ENCODE measurements at regions not wholly inside any gene's neighbourhood (a gene's known extent, or its start where the extent isn't known, plus 50 kb on each side); places are given as distances from the start of the nearest gene placed in this dataset.

DNA sequence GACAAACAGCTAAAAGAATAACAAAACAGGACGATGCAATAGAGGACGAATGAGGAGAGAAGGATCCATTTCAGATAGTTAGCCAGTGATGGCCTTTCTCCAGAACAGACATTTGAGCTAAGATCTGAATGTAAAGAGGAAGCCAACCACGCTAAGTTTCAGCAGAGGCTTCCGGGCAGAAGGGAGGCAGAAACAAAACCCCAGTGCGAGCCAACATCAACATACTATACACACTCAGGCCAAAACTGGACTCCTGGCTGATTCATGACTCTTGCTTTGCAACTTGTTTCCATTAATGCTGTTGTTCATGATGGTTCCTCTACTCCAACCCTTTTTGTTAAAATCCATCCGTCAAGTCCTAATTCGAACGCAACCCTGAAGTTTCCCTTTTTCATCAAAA is 730.3 kb downstream of the TRIML1 start:
- Histone ChIP-seq H3K9me3 (no peaks in the 10 kb centered on the region), H3K4me3 (no peak overlapping the region), H3K4me1 (no peaks in the 10 kb centered on the region), H3K4me2 (no peak overlapping the region), H3K27ac (no peak overlapping the region)
- ChIA-PET POLR2A (no interaction called here), CTCF (no interaction called here)
- WGBS (ENCODE audit: missing lambda C conversion rate): 84% methylated on average over 8 of the region's 8 CpGs
- no peak for ATAC-seq
- FAIRE-seq: no peak
- TF ChIP-seq, protein P1, sequence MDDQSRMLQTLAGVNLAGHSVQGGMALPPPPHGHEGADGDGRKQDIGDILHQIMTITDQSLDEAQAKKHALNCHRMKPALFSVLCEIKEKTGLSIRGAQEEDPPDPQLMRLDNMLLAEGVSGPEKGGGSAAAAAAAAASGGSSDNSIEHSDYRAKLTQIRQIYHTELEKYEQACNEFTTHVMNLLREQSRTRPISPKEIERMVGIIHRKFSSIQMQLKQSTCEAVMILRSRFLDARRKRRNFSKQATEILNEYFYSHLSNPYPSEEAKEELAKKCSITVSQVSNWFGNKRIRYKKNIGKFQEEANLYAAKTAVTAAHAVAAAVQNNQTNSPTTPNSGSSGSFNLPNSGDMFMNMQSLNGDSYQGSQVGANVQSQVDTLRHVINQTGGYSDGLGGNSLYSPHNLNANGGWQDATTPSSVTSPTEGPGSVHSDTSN (IDR thresholded peaks at IDR 0.05): no peak
- TF ChIP-seq CBX2 (IDR thresholded peaks at IDR 0.05; ENCODE audit: borderline replicate concordance, low read depth): no peak
- TF ChIP-seq, protein P2, sequence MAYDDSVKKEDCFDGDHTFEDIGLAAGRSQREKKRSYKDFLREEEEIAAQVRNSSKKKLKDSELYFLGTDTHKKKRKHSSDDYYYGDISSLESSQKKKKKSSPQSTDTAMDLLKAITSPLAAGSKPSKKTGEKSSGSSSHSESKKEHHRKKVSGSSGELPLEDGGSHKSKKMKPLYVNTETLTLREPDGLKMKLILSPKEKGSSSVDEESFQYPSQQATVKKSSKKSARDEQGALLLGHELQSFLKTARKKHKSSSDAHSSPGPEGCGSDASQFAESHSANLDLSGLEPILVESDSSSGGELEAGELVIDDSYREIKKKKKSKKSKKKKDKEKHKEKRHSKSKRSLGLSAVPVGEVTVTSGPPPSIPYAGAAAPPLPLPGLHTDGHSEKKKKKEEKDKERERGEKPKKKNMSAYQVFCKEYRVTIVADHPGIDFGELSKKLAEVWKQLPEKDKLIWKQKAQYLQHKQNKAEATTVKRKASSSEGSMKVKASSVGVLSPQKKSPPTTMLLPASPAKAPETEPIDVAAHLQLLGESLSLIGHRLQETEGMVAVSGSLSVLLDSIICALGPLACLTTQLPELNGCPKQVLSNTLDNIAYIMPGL (CRISPR knock-in tag; IDR thresholded peaks at IDR 0.05; ENCODE audit: borderline replicate concordance): no peak
- TF ChIP-seq CBX8 (IDR thresholded peaks at IDR 0.05): no peak
- TF ChIP-seq TFCP2L1 (CRISPR knock-in tag; IDR thresholded peaks at IDR 0.05): no peak
- no peak for TF ChIP-seq HOXB5 (CRISPR knock-in tag; IDR thresholded peaks at IDR 0.05)
- DNase-seq (ENCODE audit: low read depth in 1 of 2, low spot score in 1 of 2): no peak

DNA sequence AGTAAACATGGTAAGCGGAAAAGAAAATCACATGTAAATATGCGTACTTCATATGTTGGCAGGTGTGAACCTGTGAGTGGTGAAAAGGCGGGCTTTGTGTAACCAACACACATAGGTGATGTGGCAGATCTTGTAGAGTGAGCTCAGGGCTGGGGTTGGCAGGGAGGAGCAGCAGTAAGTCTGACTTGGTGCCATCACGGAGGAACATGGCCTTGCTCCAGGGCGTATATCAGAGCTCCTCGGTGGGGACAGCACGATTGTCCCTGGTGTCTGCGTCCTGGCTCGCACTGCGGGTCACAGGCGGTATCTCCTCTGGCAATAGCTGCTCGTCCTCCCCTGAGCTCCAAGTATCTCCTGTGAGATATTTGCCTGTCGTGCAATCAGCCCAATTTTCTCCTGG is 733.6 kb downstream of the TRIML1 start:
- no peak overlapping the region for H3K4me3 ChIP-seq
- no peak for ATAC-seq
- no peaks in the 10 kb centered on the region for H3K9me3 ChIP-seq
- DNase-seq (ENCODE audit: low read depth in 1 of 2, low spot score in 1 of 2): no peak
- no peak for FAIRE-seq
- ChIA-PET POLR2A (no interaction called here), CTCF (no interaction called here)
- no peak overlapping the region for H3K27ac ChIP-seq
- TF ChIP-seq POLR2AphosphoS2 (conservative IDR thresholded peaks at IDR 0.05; ENCODE audit: low read length) (no peak), RFX5 (IDR thresholded peaks at IDR 0.05) (no peak), CBX8 (IDR thresholded peaks at IDR 0.05) (no peak), HEYL (CRISPR knock-in tag; IDR thresholded peaks at IDR 0.05) (no peak), HDAC2 (IDR thresholded peaks at IDR 0.05) (no peak), CHD2 (IDR thresholded peaks at IDR 0.05; ENCODE audit: low read length, partially characterized antibody) (no peak), ESRRA (IDR thresholded peaks at IDR 0.05; ENCODE audit: borderline replicate concordance, low read length) (no peak), RCOR1 (IDR thresholded peaks at IDR 0.05; ENCODE audit: low read depth, low read length) (no peak), SREBF2 (IDR thresholded peaks at IDR 0.05) (no peak), RARB (CRISPR knock-in tag; IDR thresholded peaks at IDR 0.05) (no peak), MYC (IDR thresholded peaks at IDR 0.05; ENCODE audit: borderline replicate concordance, low read length) (no peak), CBX2 (IDR thresholded peaks at IDR 0.05; ENCODE audit: borderline replicate concordance, low read depth) (no peak), JUN (IDR thresholded peaks at IDR 0.05) (no peak), MAFK (IDR thresholded peaks at IDR 0.05; ENCODE audit: partially characterized antibody) (no peak)
- TF ChIP-seq, protein P3, sequence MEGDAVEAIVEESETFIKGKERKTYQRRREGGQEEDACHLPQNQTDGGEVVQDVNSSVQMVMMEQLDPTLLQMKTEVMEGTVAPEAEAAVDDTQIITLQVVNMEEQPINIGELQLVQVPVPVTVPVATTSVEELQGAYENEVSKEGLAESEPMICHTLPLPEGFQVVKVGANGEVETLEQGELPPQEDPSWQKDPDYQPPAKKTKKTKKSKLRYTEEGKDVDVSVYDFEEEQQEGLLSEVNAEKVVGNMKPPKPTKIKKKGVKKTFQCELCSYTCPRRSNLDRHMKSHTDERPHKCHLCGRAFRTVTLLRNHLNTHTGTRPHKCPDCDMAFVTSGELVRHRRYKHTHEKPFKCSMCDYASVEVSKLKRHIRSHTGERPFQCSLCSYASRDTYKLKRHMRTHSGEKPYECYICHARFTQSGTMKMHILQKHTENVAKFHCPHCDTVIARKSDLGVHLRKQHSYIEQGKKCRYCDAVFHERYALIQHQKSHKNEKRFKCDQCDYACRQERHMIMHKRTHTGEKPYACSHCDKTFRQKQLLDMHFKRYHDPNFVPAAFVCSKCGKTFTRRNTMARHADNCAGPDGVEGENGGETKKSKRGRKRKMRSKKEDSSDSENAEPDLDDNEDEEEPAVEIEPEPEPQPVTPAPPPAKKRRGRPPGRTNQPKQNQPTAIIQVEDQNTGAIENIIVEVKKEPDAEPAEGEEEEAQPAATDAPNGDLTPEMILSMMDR (IDR thresholded peaks at IDR 0.05): no peak
- TF ChIP-seq, protein P4, sequence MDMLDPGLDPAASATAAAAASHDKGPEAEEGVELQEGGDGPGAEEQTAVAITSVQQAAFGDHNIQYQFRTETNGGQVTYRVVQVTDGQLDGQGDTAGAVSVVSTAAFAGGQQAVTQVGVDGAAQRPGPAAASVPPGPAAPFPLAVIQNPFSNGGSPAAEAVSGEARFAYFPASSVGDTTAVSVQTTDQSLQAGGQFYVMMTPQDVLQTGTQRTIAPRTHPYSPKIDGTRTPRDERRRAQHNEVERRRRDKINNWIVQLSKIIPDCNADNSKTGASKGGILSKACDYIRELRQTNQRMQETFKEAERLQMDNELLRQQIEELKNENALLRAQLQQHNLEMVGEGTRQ (IDR thresholded peaks at IDR 0.05): no peak
- TF ChIP-seq, protein P5, sequence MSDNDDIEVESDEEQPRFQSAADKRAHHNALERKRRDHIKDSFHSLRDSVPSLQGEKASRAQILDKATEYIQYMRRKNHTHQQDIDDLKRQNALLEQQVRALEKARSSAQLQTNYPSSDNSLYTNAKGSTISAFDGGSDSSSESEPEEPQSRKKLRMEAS (IDR thresholded peaks at IDR 0.05): no peak
- TF ChIP-seq, protein P6, sequence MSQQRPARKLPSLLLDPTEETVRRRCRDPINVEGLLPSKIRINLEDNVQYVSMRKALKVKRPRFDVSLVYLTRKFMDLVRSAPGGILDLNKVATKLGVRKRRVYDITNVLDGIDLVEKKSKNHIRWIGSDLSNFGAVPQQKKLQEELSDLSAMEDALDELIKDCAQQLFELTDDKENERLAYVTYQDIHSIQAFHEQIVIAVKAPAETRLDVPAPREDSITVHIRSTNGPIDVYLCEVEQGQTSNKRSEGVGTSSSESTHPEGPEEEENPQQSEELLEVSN (IDR thresholded peaks at IDR 0.05; ENCODE audit: borderline replicate concordance, low read depth): no peak
- no peaks in the 10 kb centered on the region for H3K4me1 ChIP-seq
- 86% methylated on average over 13 of the region's 13 CpGs for WGBS (ENCODE audit: missing lambda C conversion rate)
- H3K4me2 ChIP-seq: no peak overlapping the region

All from A549 (cell line).